Chondrocyte (in vitro differentiated cells): ENCODE measurements at regions not wholly inside any gene's neighbourhood (a gene's known extent, or its start where the extent isn't known, plus 50 kb on each side); places are given as distances from the start of the nearest gene placed in this dataset.

ENCODE experiments used
- DNase-seq: peaks from one replicate; pipeline ENCODE4 v3.0.0; 2021; ENCODE audit warnings: mixed read lengths, low spot score
- H3K27ac Mint-ChIP-seq: one replicate; pipeline ENCODE4 v1.8.0; 2021; ENCODE audit warnings: mild to moderate bottlenecking, moderate library complexity, mixed read lengths; ENCODE audit not compliant: unreplicated experiment
- H3K27me3 Mint-ChIP-seq: 2 replicates; pipeline ENCODE4 v1.8.0; 2021; ENCODE audit warnings: low read depth, mixed read lengths
- H3K36me3 Mint-ChIP-seq: 2 replicates; pipeline ENCODE4 v1.8.0; 2021; ENCODE audit warnings: low read depth, mixed read lengths
- H3K4me1 Mint-ChIP-seq: 2 replicates; pipeline ENCODE4 v1.8.0; 2021; ENCODE audit warnings: low read depth, mild to moderate bottlenecking, mixed read lengths
- H3K4me3 Mint-ChIP-seq: one replicate; pipeline ENCODE4 v1.8.0; 2021; ENCODE audit warnings: mild to moderate bottlenecking, moderate library complexity, mixed read lengths; ENCODE audit not compliant: unreplicated experiment
- H3K9me3 Mint-ChIP-seq: 2 replicates; pipeline ENCODE4 v1.8.0; 2021; ENCODE audit warnings: low read depth, mixed read lengths
- TF ChIP-seq, protein P1 (sequence below): fragments of 200-600 bp; sonication (generic); IDR thresholded peaks from 2 replicates; pipeline ENCODE4 v1.5.0; 2021; ENCODE audit warnings: antibody characterized with exemption, mild to moderate bottlenecking, moderate library complexity

DNA sequence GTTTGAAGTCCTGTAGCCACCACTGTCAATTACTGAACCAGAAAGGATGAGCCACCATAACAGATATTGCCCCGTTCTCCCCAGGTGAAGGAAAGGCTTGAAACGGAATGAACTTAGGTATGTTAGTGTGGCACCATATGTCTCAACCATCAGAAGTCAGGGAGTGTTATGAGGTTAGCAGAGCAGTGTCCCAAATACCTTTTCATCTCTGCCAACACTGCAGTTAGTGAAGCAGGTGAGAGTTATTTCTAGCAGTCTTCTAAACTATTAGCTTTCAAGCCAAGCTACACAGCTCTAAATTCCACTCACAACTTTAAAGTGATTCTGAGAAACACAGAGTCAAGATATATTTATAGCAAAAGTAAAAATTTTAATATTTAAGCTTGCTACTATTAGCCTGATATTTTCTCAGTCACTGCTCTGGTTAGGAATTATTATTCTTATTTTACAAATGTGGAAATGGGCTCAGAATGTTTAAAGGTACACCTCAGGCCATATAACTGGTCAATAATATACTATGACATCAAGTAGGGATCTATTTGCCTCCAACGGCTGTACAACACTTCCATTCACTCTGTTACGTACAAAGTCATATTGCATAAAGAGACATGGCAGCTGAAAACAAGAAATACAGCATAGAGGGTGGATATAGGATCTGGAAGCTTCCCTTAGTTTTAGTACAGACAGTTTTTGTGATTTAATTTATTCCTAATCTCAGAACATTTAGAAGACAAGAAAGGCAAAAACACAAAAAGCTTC lies 1527.1 kb upstream of the PRR20A start:
- no peak for DNase-seq
- TF ChIP-seq, protein P1, sequence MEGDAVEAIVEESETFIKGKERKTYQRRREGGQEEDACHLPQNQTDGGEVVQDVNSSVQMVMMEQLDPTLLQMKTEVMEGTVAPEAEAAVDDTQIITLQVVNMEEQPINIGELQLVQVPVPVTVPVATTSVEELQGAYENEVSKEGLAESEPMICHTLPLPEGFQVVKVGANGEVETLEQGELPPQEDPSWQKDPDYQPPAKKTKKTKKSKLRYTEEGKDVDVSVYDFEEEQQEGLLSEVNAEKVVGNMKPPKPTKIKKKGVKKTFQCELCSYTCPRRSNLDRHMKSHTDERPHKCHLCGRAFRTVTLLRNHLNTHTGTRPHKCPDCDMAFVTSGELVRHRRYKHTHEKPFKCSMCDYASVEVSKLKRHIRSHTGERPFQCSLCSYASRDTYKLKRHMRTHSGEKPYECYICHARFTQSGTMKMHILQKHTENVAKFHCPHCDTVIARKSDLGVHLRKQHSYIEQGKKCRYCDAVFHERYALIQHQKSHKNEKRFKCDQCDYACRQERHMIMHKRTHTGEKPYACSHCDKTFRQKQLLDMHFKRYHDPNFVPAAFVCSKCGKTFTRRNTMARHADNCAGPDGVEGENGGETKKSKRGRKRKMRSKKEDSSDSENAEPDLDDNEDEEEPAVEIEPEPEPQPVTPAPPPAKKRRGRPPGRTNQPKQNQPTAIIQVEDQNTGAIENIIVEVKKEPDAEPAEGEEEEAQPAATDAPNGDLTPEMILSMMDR: no peak
- Mint-ChIP-seq H3K36me3 (no peaks in the 10 kb centered on the region), H3K4me3 (no peak overlapping the region), H3K27ac (no peak overlapping the region), H3K27me3 (no peaks in the 10 kb centered on the region), H3K4me1 (no peaks in the 10 kb centered on the region), H3K9me3 (no peaks in the 10 kb centered on the region)

DNA sequence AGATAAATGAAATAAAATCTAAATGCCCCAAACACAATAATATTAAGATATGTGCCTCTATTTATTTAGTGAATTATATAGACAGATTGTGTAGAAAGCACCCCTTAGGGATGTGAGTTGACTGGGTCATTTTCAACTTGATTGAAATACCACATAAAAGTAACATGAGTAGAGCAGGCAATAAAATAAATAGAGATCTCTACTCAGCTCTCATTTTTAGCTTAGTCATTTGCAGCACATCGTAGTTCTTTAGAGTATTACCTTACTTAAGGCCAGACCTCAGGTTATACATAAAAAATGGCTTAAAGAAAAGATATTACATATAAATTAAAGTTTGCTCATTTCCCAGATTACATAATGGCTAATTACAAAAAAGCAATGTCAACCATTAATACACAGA lies 1525.6 kb upstream of the PRR20A start:
- TF ChIP-seq, protein P1: no peak
- Mint-ChIP-seq H3K4me1 (no peaks in the 10 kb centered on the region), H3K27ac (no peak overlapping the region), H3K36me3 (no peaks in the 10 kb centered on the region), H3K27me3 (no peaks in the 10 kb centered on the region), H3K9me3 (no peaks in the 10 kb centered on the region), H3K4me3 (no peak overlapping the region)
- no peak for DNase-seq

DNA sequence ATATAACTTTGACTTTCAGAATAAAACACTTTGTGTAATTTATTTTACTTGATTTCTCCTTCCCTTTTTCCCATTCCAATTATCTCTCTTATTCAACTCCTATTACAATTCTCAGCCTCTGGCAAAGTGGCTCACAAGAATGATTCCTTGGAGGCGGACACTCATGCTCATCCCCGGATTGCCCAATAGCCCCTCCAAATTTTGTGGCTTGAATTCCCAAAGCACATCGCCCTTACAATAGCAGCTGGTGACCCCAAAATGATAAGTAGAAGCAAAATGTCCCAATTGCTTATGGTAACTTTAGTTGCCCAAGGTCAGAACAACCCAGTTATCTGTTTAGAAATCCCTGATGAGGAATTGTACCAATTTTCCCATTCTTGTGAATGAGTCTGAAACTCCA lies 1523.5 kb upstream of the PRR20A start:
- Mint-ChIP-seq H3K36me3 (no peaks in the 10 kb centered on the region), H3K9me3 (peaks cover 2% of the 10 kb centered on the region), H3K4me3 (no peak overlapping the region), H3K27ac (no peak overlapping the region), H3K27me3 (no peaks in the 10 kb centered on the region), H3K4me1 (no peaks in the 10 kb centered on the region)
- DNase-seq: no peak
- TF ChIP-seq, protein P1: no peak

DNA sequence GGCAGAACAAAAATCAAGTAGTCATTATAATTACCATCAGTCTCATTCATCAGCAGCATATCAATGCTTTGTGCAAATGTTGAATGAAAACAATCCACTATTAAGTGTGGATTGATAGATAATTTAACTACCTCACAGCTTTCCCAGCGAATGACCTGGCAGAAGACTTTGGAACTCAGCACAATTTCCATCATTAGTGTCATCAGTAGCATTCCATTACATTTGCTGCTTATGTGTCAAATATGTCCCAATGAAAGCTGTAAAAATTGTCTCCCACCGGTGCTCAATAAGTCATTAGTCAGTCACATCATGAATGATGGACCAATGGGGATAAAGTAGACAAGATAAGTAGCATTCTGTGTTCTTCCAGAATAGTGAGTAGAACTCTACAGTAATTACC lies 1513.5 kb upstream of the PRR20A start:
- TF ChIP-seq, protein P1: no peak
- Mint-ChIP-seq H3K36me3 (no peaks in the 10 kb centered on the region), H3K4me1 (no peaks in the 10 kb centered on the region), H3K27ac (no peak overlapping the region), H3K4me3 (no peak overlapping the region), H3K27me3 (no peaks in the 10 kb centered on the region), H3K9me3 (peaks cover 31% of the 10 kb centered on the region)
- DNase-seq: no peak

DNA sequence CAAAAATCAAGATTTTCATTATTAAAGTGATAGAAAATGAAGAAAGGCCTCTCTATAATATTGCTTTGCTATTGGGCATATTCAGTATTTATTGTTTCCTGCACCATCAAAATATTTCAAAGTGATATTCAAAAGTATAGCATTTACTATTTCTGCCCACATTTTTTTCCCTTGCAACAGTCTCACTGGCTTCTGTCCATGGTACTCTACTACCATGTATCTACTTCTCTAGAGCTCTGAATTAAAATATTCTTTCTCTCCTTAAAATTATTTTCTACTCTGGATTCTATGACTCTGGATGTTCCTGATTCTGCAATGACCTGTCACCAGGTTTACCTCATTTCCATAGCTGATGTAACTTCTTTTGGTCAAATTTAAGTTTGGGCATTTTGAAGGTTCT lies 1508.3 kb upstream of the PRR20A start:
- H3K9me3 Mint-ChIP-seq: peaks cover 46% of the 10 kb centered on the region
- no peaks in the 10 kb centered on the region for H3K36me3 Mint-ChIP-seq
- H3K27ac Mint-ChIP-seq: no peak overlapping the region
- H3K4me1 Mint-ChIP-seq: no peaks in the 10 kb centered on the region
- TF ChIP-seq, protein P1: no peak
- H3K4me3 Mint-ChIP-seq: no peak overlapping the region
- H3K27me3 Mint-ChIP-seq: no peaks in the 10 kb centered on the region
- DNase-seq: no peak
